Type B pancreatic cell (in vitro differentiated cells): ENCODE measurements at regions not wholly inside any gene's neighbourhood (a gene's known extent, or its start where the extent isn't known, plus 50 kb on each side); places are given as distances from the start of the nearest gene placed in this dataset.

Experiments used
- DNase-seq: peaks from one replicate; pipeline ENCODE4 v3.0.0; 2021; ENCODE audit warnings: mixed read lengths; ENCODE audit not compliant: unreplicated experiment; ENCODE audit errors: extremely low spot score
- H3K27ac Mint-ChIP-seq: 2 replicates; pipeline ENCODE4 v1.8.0; 2021; ENCODE audit warnings: mild to moderate bottlenecking, mixed read lengths
- H3K27me3 Mint-ChIP-seq: 2 replicates; pipeline ENCODE4 v1.8.0; 2021; ENCODE audit warnings: mixed read lengths
- H3K36me3 Mint-ChIP-seq: 2 replicates; pipeline ENCODE4 v1.8.0; 2021; ENCODE audit warnings: mixed read lengths
- H3K4me1 Mint-ChIP-seq: one replicate; pipeline ENCODE4 v1.8.0; 2021; ENCODE audit warnings: mixed read lengths; ENCODE audit not compliant: unreplicated experiment
- H3K4me3 Mint-ChIP-seq: 2 replicates; pipeline ENCODE4 v1.8.0; 2021; ENCODE audit warnings: mild to moderate bottlenecking, mixed read lengths
- H3K9me3 Mint-ChIP-seq: 2 replicates; pipeline ENCODE4 v1.8.0; 2021; ENCODE audit warnings: mixed read lengths
- TF ChIP-seq, protein P1 (sequence below): fragments of 200-600 bp; sonication (generic); conservative IDR thresholded peaks from 2 replicates; pipeline ENCODE4 v1.5.0; 2021; ENCODE audit warnings: antibody characterized with exemption, mild to moderate bottlenecking

DNA sequence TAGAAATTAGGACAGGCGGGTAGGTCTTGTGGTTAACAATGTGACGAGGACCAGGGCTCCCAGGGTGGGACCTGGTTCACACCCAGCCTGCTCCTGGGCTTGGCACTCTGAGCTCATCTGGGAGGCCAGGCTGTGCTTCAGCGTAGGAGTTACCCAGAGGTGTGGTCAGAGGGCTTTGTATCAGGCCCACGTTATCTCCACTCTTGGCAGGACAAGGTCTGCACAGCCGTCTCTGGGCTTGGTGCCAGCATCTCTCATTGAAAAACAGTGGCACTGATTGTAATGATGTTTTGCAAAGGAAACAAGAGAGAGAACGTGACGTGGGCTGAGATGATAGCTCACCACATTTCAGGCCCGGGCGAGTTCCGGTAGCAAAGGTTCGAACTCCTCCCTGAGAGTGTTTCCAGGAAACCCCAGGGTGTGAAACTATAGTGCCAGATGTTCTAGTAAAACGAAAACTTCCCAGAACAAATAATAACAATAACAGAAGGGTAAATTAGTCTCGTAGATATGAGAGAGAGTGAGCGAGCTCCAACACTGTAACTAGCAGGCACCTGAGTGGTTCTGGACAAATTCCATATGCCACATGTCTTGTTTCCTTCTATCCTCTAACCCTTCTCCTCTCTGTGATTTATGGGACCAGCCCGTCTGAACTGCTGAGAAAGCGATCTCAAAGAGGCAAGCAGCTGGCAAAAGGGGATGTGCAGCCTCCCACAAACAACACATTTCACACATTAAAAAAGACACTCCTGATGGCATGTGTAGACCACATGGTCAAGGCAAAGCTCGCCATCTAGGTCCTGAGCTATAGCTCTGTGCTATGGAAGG lies 227.3 kb downstream of the KTN1 start:
- Mint-ChIP-seq H3K4me1 (peaks cover 25% of the 10 kb centered on the region), H3K27ac (peak overlapping the region; percentile 82), H3K9me3 (peaks cover 4% of the 10 kb centered on the region), H3K27me3 (no peaks in the 10 kb centered on the region), H3K36me3 (no peaks in the 10 kb centered on the region), H3K4me3 (peak overlapping the region; percentile 13)
- no peak for DNase-seq
- TF ChIP-seq, protein P1, sequence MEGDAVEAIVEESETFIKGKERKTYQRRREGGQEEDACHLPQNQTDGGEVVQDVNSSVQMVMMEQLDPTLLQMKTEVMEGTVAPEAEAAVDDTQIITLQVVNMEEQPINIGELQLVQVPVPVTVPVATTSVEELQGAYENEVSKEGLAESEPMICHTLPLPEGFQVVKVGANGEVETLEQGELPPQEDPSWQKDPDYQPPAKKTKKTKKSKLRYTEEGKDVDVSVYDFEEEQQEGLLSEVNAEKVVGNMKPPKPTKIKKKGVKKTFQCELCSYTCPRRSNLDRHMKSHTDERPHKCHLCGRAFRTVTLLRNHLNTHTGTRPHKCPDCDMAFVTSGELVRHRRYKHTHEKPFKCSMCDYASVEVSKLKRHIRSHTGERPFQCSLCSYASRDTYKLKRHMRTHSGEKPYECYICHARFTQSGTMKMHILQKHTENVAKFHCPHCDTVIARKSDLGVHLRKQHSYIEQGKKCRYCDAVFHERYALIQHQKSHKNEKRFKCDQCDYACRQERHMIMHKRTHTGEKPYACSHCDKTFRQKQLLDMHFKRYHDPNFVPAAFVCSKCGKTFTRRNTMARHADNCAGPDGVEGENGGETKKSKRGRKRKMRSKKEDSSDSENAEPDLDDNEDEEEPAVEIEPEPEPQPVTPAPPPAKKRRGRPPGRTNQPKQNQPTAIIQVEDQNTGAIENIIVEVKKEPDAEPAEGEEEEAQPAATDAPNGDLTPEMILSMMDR, result no peak

DNA sequence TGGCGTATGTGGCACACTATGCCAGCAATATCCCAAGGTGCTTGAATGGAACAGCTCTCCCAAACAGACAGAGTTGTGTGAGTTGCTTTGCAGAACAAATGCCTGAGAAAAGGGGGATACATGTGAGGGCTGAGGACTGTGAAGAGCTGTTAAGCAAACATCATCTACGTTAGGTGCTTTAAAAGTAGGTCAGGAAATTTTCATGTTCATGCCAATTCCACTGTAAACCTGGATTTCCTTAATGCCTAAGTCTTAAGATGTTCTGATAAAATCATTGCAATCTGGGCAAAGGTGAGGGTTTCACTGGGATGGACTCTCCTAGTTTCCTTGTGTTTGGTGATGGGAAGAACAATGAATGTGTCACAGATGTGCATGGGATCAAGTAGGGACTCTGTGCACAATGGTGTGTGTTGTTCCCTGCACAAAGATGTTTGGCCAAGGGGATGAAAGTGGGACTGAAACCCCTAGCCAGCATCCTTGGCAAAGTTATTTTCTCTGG lies 227.9 kb downstream of the KTN1 start:
- Mint-ChIP-seq H3K27me3 (no peaks in the 10 kb centered on the region), H3K4me1 (peaks cover 21% of the 10 kb centered on the region), H3K27ac (peak overlapping the region; percentile 82), H3K4me3 (no peak overlapping the region), H3K36me3 (no peaks in the 10 kb centered on the region), H3K9me3 (peaks cover 4% of the 10 kb centered on the region)
- TF ChIP-seq, protein P1, result no peak
- DNase-seq, result no peak

DNA sequence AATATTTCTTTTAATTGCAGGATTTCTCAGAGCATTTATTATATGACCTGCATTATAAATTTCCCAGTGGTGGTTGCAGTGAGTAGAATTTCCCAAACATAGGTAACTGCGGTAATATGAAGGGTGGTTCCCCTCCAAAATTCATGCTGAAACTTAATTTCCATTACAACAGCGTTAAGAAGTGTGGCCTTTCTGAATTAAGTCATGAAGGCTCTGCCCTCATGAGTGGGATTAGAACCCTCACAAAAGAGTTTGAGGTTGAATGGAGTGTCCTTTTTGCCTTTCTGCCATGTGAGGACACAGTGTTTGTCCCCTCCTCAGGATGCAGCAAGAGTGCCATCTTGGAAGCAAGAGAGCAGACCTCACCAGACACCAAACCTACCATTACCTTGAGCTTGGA lies 233.6 kb downstream of the KTN1 start:
- H3K27me3 Mint-ChIP-seq, result no peaks in the 10 kb centered on the region
- H3K9me3 Mint-ChIP-seq, result no peaks in the 10 kb centered on the region
- no peaks in the 10 kb centered on the region for H3K4me1 Mint-ChIP-seq
- TF ChIP-seq, protein P1, result no peak
- H3K36me3 Mint-ChIP-seq, result no peaks in the 10 kb centered on the region
- H3K27ac Mint-ChIP-seq, result no peak overlapping the region
- DNase-seq, result no peak
- no peak overlapping the region for H3K4me3 Mint-ChIP-seq

DNA sequence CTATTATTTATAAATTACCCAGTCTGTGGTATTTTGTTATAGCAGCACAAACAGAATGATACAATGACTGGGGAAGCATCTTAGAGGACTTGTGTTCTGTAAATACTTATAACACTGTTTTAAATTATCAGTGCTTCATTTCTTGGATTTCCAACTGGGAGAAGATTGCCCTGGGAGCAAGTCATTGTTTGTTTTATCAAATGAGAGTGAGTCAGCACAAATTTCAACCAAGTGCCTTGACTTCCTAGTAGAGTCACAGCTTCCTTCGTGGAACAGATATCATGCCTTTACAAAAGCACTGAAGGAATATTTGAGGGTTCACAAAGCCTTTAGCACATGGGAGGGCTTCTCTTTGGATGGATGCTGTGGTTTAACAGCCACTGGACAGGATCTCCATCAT lies 234.1 kb downstream of the KTN1 start:
- Mint-ChIP-seq H3K4me1 (no peaks in the 10 kb centered on the region), H3K4me3 (no peak overlapping the region), H3K27me3 (no peaks in the 10 kb centered on the region), H3K36me3 (no peaks in the 10 kb centered on the region), H3K27ac (no peak overlapping the region), H3K9me3 (no peaks in the 10 kb centered on the region)
- TF ChIP-seq, protein P1, result no peak
- no peak for DNase-seq

DNA sequence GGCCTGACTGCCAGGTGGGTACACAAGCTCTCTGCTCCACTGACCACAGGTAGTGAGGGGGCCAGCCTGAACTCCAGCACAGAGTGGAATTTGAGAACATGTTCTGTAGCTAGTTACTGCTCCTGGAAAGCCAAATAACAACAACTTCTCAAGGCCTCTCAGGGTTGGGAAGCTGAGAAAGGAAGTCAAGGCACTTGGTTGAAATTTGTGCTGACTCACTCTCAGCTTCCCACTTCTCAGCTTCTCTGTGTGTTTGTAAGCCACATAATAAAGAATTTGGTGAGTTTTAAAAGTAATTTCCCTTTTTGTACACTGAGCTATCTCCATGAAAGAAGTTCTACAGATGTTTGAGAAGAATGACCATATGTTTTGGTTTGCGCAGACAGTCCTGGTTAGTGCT lies 234.9 kb downstream of the KTN1 start:
- no peaks in the 10 kb centered on the region for H3K4me1 Mint-ChIP-seq
- TF ChIP-seq, protein P1, result no peak
- no peak for DNase-seq
- no peaks in the 10 kb centered on the region for H3K27me3 Mint-ChIP-seq
- no peak overlapping the region for H3K4me3 Mint-ChIP-seq
- no peaks in the 10 kb centered on the region for H3K9me3 Mint-ChIP-seq
- H3K36me3 Mint-ChIP-seq, result no peaks in the 10 kb centered on the region
- no peak overlapping the region for H3K27ac Mint-ChIP-seq
